ENCODE measurements at regions not wholly inside any gene's neighbourhood (a gene's known extent, or its start where the extent isn't known, plus 50 kb on each side); places are given as distances from the start of the nearest gene placed in this dataset.

DNA sequence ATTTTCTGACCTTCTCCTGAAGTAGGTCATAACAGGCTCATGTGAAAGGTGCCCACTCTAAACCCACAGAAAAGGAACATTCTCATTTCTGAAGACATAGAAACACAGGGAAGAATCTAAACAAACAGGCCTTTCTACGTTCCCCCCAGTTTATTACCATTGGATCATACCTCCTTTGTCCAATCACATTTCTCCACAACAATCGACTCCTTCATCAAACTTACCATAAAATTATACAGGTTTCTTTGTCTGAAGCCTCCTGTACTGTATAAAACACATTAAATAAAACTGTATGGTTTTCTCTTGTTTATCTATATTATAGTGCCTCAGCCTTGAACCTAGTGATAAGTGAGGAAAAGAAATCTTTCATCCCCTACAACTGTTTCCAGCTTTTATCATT is 340.7 kb downstream of the ENC1 start:
- TF ChIP-seq, protein P1, sequence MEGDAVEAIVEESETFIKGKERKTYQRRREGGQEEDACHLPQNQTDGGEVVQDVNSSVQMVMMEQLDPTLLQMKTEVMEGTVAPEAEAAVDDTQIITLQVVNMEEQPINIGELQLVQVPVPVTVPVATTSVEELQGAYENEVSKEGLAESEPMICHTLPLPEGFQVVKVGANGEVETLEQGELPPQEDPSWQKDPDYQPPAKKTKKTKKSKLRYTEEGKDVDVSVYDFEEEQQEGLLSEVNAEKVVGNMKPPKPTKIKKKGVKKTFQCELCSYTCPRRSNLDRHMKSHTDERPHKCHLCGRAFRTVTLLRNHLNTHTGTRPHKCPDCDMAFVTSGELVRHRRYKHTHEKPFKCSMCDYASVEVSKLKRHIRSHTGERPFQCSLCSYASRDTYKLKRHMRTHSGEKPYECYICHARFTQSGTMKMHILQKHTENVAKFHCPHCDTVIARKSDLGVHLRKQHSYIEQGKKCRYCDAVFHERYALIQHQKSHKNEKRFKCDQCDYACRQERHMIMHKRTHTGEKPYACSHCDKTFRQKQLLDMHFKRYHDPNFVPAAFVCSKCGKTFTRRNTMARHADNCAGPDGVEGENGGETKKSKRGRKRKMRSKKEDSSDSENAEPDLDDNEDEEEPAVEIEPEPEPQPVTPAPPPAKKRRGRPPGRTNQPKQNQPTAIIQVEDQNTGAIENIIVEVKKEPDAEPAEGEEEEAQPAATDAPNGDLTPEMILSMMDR (IDR thresholded peaks at IDR 0.05; ENCODE audit: poor library complexity, severe bottlenecking): no peak
- TF ChIP-seq, protein P2, sequence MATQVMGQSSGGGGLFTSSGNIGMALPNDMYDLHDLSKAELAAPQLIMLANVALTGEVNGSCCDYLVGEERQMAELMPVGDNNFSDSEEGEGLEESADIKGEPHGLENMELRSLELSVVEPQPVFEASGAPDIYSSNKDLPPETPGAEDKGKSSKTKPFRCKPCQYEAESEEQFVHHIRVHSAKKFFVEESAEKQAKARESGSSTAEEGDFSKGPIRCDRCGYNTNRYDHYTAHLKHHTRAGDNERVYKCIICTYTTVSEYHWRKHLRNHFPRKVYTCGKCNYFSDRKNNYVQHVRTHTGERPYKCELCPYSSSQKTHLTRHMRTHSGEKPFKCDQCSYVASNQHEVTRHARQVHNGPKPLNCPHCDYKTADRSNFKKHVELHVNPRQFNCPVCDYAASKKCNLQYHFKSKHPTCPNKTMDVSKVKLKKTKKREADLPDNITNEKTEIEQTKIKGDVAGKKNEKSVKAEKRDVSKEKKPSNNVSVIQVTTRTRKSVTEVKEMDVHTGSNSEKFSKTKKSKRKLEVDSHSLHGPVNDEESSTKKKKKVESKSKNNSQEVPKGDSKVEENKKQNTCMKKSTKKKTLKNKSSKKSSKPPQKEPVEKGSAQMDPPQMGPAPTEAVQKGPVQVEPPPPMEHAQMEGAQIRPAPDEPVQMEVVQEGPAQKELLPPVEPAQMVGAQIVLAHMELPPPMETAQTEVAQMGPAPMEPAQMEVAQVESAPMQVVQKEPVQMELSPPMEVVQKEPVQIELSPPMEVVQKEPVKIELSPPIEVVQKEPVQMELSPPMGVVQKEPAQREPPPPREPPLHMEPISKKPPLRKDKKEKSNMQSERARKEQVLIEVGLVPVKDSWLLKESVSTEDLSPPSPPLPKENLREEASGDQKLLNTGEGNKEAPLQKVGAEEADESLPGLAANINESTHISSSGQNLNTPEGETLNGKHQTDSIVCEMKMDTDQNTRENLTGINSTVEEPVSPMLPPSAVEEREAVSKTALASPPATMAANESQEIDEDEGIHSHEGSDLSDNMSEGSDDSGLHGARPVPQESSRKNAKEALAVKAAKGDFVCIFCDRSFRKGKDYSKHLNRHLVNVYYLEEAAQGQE (IDR thresholded peaks at IDR 0.05; ENCODE audit: borderline replicate concordance): no peak
- TF ChIP-seq RAD21 (conservative IDR thresholded peaks at IDR 0.05): no peak
- no peak for TF ChIP-seq EZH2 (IDR thresholded peaks at IDR 0.05; ENCODE audit: borderline replicate concordance, insufficient read depth, low read length, poor library complexity, severe bottlenecking)
- TF ChIP-seq SMC3 (conservative IDR thresholded peaks at IDR 0.05; ENCODE audit: poor library complexity): no peak
- no peak for TF ChIP-seq TAF1 (IDR thresholded peaks at IDR 0.05; ENCODE audit: low read depth)
- no peak for TF ChIP-seq EP300 (conservative IDR thresholded peaks at IDR 0.05; ENCODE audit: poor library complexity, severe bottlenecking)
- no peak for TF ChIP-seq POLR2AphosphoS5 (IDR thresholded peaks at IDR 0.05)
- no peak for TF ChIP-seq MXI1 (conservative IDR thresholded peaks at IDR 0.05; ENCODE audit: poor library complexity, severe bottlenecking)
